Sigmoid colon (tissue), 6 donors: ENCODE measurements at regions not wholly inside any gene's neighbourhood (a gene's known extent, or its start where the extent isn't known, plus 50 kb on each side); places are given as distances from the start of the nearest gene placed in this dataset.

Experiments
- DNase-seq: peaks from one replicate; pipeline ENCODE4 v3.0.0-alpha.2; 2019
- H3K27ac ChIP-seq, 4 donors: fragments of 200-600 bp; sonication (generic); one replicate each; pipeline ENCODE4 v1.5.1; 2016 to 2019; ENCODE audit warnings: mild to moderate bottlenecking in 1 of 4
- H3K27me3 ChIP-seq, 3 donors: fragments of 200-600 bp; sonication (generic); one replicate each; pipeline ENCODE4 v1.5.1; 2019; ENCODE audit warnings: mild to moderate bottlenecking in 1 of 3
- H3K36me3 ChIP-seq, 4 donors: fragments of 200-600 bp; sonication (generic); one replicate each; pipeline ENCODE4 v1.5.1; 2016 to 2019
- H3K4me1 ChIP-seq, 4 donors: fragments of 200-600 bp; sonication (generic); one replicate each; pipeline ENCODE4 v1.5.1; 2017 to 2019
- H3K4me3 ChIP-seq, 4 donors: fragments of 200-600 bp; sonication (generic); one replicate each; pipeline ENCODE4 v1.5.1; 2017 to 2019; ENCODE audit warnings: mild to moderate bottlenecking in 2 of 4, moderate library complexity in 1 of 4
- H3K9me3 ChIP-seq, 4 donors: fragments of 200-600 bp in 3 of 4; sonication (generic) in 3 of 4; one replicate each; pipeline versions ENCODE4 v1.5.1 to v1.6.1; 2013 to 2019
- CTCF ChIP-seq, 4 experiments: fragments of 450-650 bp in 3 of 4; fragments of 200-600 bp in 1 of 4; IDR thresholded peaks; one replicate each; pipeline ENCODE4 v1.5.1; 2016 to 2019; ENCODE audit warnings: antibody characterized with exemption in 4 of 4, mild to moderate bottlenecking in 3 of 4, moderate library complexity in 2 of 4
- EP300 ChIP-seq, 4 donors: sonication (generic); formaldehyde crosslinking; IDR thresholded peaks; one replicate each; pipeline ENCODE4 v1.6.1; 2017; ENCODE audit warnings: antibody characterized with exemption in 4 of 4
- POLR2A ChIP-seq, 2 donors: fragments of 450-650 bp; IDR thresholded peaks; one replicate each; pipeline ENCODE4 v1.6.1; 2016; ENCODE audit warnings: antibody characterized with exemption in 2 of 2, mild to moderate bottlenecking in 2 of 2, moderate library complexity in 2 of 2
- POLR2AphosphoS5 ChIP-seq, 4 donors: sonication (generic); formaldehyde crosslinking; IDR thresholded peaks; one replicate each; pipeline ENCODE4 v1.6.1; 2017; ENCODE audit warnings: antibody characterized with exemption in 4 of 4
- WGBS, 2 donors: extraction: QIAGEN DNeasy Blood & Tissue Kit; methylation state at CpG; one replicate each; pipeline ENCODE4 v1.1.7; 2013; 5-methylcytosine and 5-hydroxymethylcytosine counted together
- intact Hi-C: fragments of 100-400 bp; cut with DNase I; formaldehyde crosslinking; loops from one replicate; pipeline ENCODE4 v1.15.1; 2023
- donor health status: healthy with polysubstance abuse.
- donor health status: healthy.

GRCh38 chr10:94174838-94175237 is 181.1 kb downstream of the PLCE1 start:
- TF ChIP-seq EP300 (IDR thresholded peaks at IDR 0.05) = no peak
- no peak for TF ChIP-seq CTCF (IDR thresholded peaks at IDR 0.05)
- no peak for TF ChIP-seq POLR2A (IDR thresholded peaks at IDR 0.05)
- no peak for TF ChIP-seq POLR2AphosphoS5 (IDR thresholded peaks at IDR 0.05)
- no peak for DNase-seq
- Histone ChIP-seq H3K36me3 (peaks cover 0 to 11% (median 0%) of the 10 kb centered on the region in 4 donors), H3K9me3 (no peaks in the 10 kb centered on the region), H3K27me3 (no peaks in the 10 kb centered on the region), H3K4me1 (peaks cover 0 to 7% (median 3%) of the 10 kb centered on the region in 4 donors), H3K27ac (no peak overlapping the region), H3K4me3 (no peak overlapping the region)
- intact Hi-C loops = no loop called here

- 58 to 70% methylated on average over 5 of the region's 5 CpGs for WGBS, 2 donors
- intact Hi-C loops = no loop called here
- peaks cover 0 to 7% (median 3%) of the 10 kb centered on the region in 4 donors for H3K4me1 ChIP-seq
- H3K27me3 ChIP-seq = no peaks in the 10 kb centered on the region
- H3K27ac ChIP-seq = no peak overlapping the region
- no peaks in the 10 kb centered on the region for H3K36me3 ChIP-seq
- H3K4me3 ChIP-seq = no peak overlapping the region
- no peaks in the 10 kb centered on the region for H3K9me3 ChIP-seq
- no peak for DNase-seq
- no peak for TF ChIP-seq POLR2AphosphoS5 (IDR thresholded peaks at IDR 0.05)
- no peak for TF ChIP-seq EP300 (IDR thresholded peaks at IDR 0.05)
- no peak for TF ChIP-seq POLR2A (IDR thresholded peaks at IDR 0.05)
- TF ChIP-seq CTCF (IDR thresholded peaks at IDR 0.05) = no peak
Measured at GRCh38 chr10:94178475-94179253, 184.1 kb downstream of the NOC3L start.

GRCh38 chr10:94180576-94180975 is 182.2 kb downstream of the NOC3L start:
- Histone ChIP-seq H3K4me3 (no peak overlapping the region), H3K36me3 (no peaks in the 10 kb centered on the region), H3K27me3 (no peaks in the 10 kb centered on the region), H3K4me1 (peaks cover 0 to 7% (median 3%) of the 10 kb centered on the region in 4 donors), H3K9me3 (no peaks in the 10 kb centered on the region), H3K27ac (no peak overlapping the region)
- intact Hi-C loops = no loop called here
- 86 to 89% methylated on average over 2 of the region's 2 CpGs for WGBS, 2 donors
- no peak for DNase-seq
- no peak for TF ChIP-seq POLR2A (IDR thresholded peaks at IDR 0.05)
- no peak for TF ChIP-seq EP300 (IDR thresholded peaks at IDR 0.05)
- no peak for TF ChIP-seq POLR2AphosphoS5 (IDR thresholded peaks at IDR 0.05)
- TF ChIP-seq CTCF (IDR thresholded peaks at IDR 0.05) = no peak

GRCh38 chr10:94183666-94184264 is 179.0 kb downstream of the NOC3L start:
- Histone ChIP-seq H3K27ac (no peak overlapping the region), H3K27me3 (no peaks in the 10 kb centered on the region), H3K9me3 (no peaks in the 10 kb centered on the region), H3K36me3 (no peaks in the 10 kb centered on the region), H3K4me3 (no peak overlapping the region), H3K4me1 (peaks cover 0 to 5% (median 2%) of the 10 kb centered on the region in 4 donors)
- no peak for TF ChIP-seq CTCF (IDR thresholded peaks at IDR 0.05)
- no peak for TF ChIP-seq EP300 (IDR thresholded peaks at IDR 0.05)
- TF ChIP-seq POLR2AphosphoS5 (IDR thresholded peaks at IDR 0.05) = no peak
- no peak for TF ChIP-seq POLR2A (IDR thresholded peaks at IDR 0.05)
- DNase-seq = no peak
- intact Hi-C loops = no loop called here
- WGBS, 2 donors = 86 to 90% methylated on average over 7 of the region's 7 CpGs
